ENCODE measurements at regions not wholly inside any gene's neighbourhood (a gene's known extent, or its start where the extent isn't known, plus 50 kb on each side); places are given as distances from the start of the nearest gene placed in this dataset.

DNA sequence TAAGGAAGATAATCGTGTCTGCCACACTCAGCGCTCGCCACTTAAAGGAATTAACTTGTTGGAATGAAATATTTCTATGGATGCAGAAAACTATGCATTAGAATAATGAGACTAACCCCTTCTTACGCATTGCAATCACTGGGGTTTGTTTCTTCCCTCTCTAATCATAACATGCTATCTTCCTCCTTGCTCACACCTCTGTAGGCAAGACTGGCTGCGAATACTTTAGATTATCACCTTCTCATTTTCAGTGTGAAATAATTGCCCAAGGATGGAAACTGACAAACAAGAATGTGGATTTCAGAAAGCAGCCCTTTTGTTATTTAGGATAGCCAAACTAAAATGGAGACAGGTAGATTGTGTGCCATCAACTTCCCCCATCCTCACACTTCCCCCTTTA, 349.4 kb downstream of the MID1IP1 start:
- H3K9me3 ChIP-seq (ENCODE audit: low read length), result no peaks in the 10 kb centered on the region
- H3K4me1 ChIP-seq (ENCODE audit: low read length), result no peaks in the 10 kb centered on the region
- no peaks in the 10 kb centered on the region for H3K36me3 ChIP-seq (ENCODE audit: insufficient read depth, low read length)
- no peak overlapping the region for H3K4me3 ChIP-seq (ENCODE audit: low read length)
- no peak overlapping the region for H3K4me2 ChIP-seq (ENCODE audit: low read depth, low read length, poor library complexity, severe bottlenecking)
- H3K27ac ChIP-seq (ENCODE audit: low read length), result no peak overlapping the region
- no peaks in the 10 kb centered on the region for H3K27me3 ChIP-seq (ENCODE audit: low read length)
- no peaks in the 10 kb centered on the region for H3K9me2 ChIP-seq (replicated peaks; ENCODE audit: insufficient read depth, low read length)
- no peak overlapping the region for H2AFZ ChIP-seq (ENCODE audit: low read length)
- DNase-seq, result no peak
- no peak overlapping the region for H3K9ac ChIP-seq (ENCODE audit: low read length)
- H3K79me2 ChIP-seq (ENCODE audit: low read length), result no peaks in the 10 kb centered on the region
- no peaks in the 10 kb centered on the region for H4K20me1 ChIP-seq (ENCODE audit: insufficient read depth, low read depth, low read length)

DNA sequence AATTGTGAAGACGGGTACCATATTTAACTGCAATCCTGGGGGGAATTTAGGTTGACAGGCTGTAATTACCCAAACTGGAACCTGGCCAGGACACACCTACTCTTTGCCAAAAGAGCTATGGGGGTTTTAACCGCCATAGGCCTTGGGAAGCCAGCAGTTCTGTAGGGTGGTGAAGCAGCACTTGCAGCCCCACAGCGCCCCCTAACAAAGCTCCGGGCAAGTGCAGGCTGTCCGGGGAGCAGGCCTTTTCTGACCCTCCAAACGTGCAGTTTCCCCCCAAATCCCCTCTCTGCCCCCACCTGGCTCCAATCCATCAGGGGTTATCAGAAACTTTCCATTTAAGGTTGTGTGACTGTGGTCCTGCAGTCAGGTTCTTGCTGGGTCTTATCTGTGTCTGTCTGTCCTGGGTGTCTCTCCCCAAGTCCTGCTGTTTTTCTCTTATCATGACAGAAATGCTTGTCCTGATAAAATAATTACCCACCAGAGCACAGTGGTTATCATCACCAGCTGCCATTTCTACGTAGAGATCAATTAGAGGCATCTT, 350.9 kb downstream of the MID1IP1 start:
- no peaks in the 10 kb centered on the region for H3K9me2 ChIP-seq (replicated peaks; ENCODE audit: insufficient read depth, low read length)
- no peaks in the 10 kb centered on the region for H3K4me1 ChIP-seq (ENCODE audit: low read length)
- no peak overlapping the region for H3K4me3 ChIP-seq (ENCODE audit: low read length)
- H3K9ac ChIP-seq (ENCODE audit: low read length), result no peak overlapping the region
- H3K27ac ChIP-seq (ENCODE audit: low read length), result no peak overlapping the region
- H3K4me2 ChIP-seq (ENCODE audit: low read depth, low read length, poor library complexity, severe bottlenecking), result no peak overlapping the region
- no peaks in the 10 kb centered on the region for H3K79me2 ChIP-seq (ENCODE audit: low read length)
- H3K9me3 ChIP-seq (ENCODE audit: low read length), result no peaks in the 10 kb centered on the region
- H4K20me1 ChIP-seq (ENCODE audit: insufficient read depth, low read depth, low read length), result no peaks in the 10 kb centered on the region
- H3K36me3 ChIP-seq (ENCODE audit: insufficient read depth, low read length), result no peaks in the 10 kb centered on the region
- DNase-seq, result peak; percentile 80
- H2AFZ ChIP-seq (ENCODE audit: low read length), result no peak overlapping the region
- no peaks in the 10 kb centered on the region for H3K27me3 ChIP-seq (ENCODE audit: low read length)

DNA sequence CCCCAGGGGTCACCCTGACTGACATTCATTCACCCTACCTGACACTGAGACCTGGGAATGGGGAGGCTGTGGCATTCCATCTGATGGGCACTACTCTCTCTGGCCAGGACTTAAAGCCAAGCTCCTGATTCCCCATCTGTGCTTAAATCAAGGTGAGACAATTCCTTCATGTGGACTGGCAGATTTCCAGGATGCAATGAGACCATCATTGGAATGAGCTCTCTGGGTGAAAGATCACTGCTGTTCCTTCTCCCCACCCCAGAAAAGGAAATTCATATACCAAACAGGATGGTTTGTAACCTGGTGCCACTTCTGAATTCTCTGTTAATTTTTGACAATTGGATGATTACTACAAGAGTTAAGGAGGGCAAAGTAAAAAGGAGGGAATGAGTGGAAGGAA, 354.8 kb downstream of the MID1IP1 start:
- Histone ChIP-seq H3K27ac (ENCODE audit: low read length) (no peak overlapping the region), H3K9me2 (replicated peaks; ENCODE audit: insufficient read depth, low read length) (no peaks in the 10 kb centered on the region), H2AFZ (ENCODE audit: low read length) (no peak overlapping the region), H3K79me2 (ENCODE audit: low read length) (no peaks in the 10 kb centered on the region), H3K4me3 (ENCODE audit: low read length) (no peak overlapping the region), H3K36me3 (ENCODE audit: insufficient read depth, low read length) (no peaks in the 10 kb centered on the region), H3K27me3 (ENCODE audit: low read length) (no peaks in the 10 kb centered on the region), H3K9ac (ENCODE audit: low read length) (no peak overlapping the region), H3K4me2 (ENCODE audit: low read depth, low read length, poor library complexity, severe bottlenecking) (no peak overlapping the region), H3K4me1 (ENCODE audit: low read length) (no peaks in the 10 kb centered on the region), H4K20me1 (ENCODE audit: insufficient read depth, low read depth, low read length) (no peaks in the 10 kb centered on the region), H3K9me3 (ENCODE audit: low read length) (no peaks in the 10 kb centered on the region)
- no peak for DNase-seq

DNA sequence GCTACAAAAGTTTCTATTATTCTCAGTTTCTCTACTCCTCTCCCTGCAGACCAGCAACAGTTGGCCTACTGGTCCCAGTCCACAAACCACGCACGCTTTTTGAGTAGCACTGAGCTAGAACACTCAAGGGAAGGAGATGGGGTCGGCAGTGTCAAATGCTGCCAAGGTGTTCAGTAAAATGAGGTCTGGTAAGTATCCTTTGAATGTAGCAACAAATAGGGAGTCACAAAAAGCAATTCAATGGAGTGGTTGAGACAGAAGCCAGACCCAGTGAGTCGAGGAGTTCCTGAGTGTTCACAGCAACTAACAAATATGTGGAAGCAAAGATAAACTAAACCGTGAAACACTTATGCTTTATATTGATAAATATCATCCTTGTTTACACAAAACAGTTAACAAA, 355.7 kb downstream of the MID1IP1 start:
- H2AFZ ChIP-seq (ENCODE audit: low read length), result no peak overlapping the region
- H3K27ac ChIP-seq (ENCODE audit: low read length), result no peak overlapping the region
- H3K27me3 ChIP-seq (ENCODE audit: low read length), result no peaks in the 10 kb centered on the region
- H3K9me2 ChIP-seq (replicated peaks; ENCODE audit: insufficient read depth, low read length), result no peaks in the 10 kb centered on the region
- no peak overlapping the region for H3K9ac ChIP-seq (ENCODE audit: low read length)
- H3K4me1 ChIP-seq (ENCODE audit: low read length), result no peaks in the 10 kb centered on the region
- H4K20me1 ChIP-seq (ENCODE audit: insufficient read depth, low read depth, low read length), result no peaks in the 10 kb centered on the region
- H3K9me3 ChIP-seq (ENCODE audit: low read length), result no peaks in the 10 kb centered on the region
- no peaks in the 10 kb centered on the region for H3K36me3 ChIP-seq (ENCODE audit: insufficient read depth, low read length)
- H3K79me2 ChIP-seq (ENCODE audit: low read length), result no peaks in the 10 kb centered on the region
- no peak for DNase-seq
- H3K4me3 ChIP-seq (ENCODE audit: low read length), result no peak overlapping the region
- no peak overlapping the region for H3K4me2 ChIP-seq (ENCODE audit: low read depth, low read length, poor library complexity, severe bottlenecking)

DNA sequence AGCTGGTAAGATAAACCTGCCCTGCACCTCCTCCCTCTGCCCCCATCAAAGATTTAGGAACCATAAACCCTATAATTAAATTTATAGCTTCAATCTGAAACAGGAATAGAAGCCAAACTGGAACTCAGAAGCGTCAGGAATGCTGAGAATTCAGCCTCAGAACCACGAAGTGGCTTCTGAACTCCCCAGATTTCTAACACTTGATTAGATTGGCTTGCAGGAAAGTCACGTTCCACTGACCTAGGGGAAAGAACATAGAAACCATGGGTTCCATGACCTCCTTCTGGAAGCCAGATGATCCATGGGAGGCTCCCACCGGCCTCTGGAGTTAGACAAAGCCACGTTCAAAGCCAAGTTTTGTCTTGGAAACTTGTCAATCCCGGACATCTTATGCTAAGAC, 356.5 kb downstream of the MID1IP1 start:
- H3K36me3 ChIP-seq (ENCODE audit: insufficient read depth, low read length), result no peaks in the 10 kb centered on the region
- H3K79me2 ChIP-seq (ENCODE audit: low read length), result no peaks in the 10 kb centered on the region
- H3K9me3 ChIP-seq (ENCODE audit: low read length), result no peaks in the 10 kb centered on the region
- H4K20me1 ChIP-seq (ENCODE audit: insufficient read depth, low read depth, low read length), result no peaks in the 10 kb centered on the region
- DNase-seq, result no peak
- H3K4me3 ChIP-seq (ENCODE audit: low read length), result no peak overlapping the region
- H3K27ac ChIP-seq (ENCODE audit: low read length), result no peak overlapping the region
- H3K4me2 ChIP-seq (ENCODE audit: low read depth, low read length, poor library complexity, severe bottlenecking), result no peak overlapping the region
- H3K27me3 ChIP-seq (ENCODE audit: low read length), result no peaks in the 10 kb centered on the region
- H3K9ac ChIP-seq (ENCODE audit: low read length), result no peak overlapping the region
- H3K4me1 ChIP-seq (ENCODE audit: low read length), result no peaks in the 10 kb centered on the region
- H3K9me2 ChIP-seq (replicated peaks; ENCODE audit: insufficient read depth, low read length), result no peaks in the 10 kb centered on the region
- no peak overlapping the region for H2AFZ ChIP-seq (ENCODE audit: low read length)

DNA sequence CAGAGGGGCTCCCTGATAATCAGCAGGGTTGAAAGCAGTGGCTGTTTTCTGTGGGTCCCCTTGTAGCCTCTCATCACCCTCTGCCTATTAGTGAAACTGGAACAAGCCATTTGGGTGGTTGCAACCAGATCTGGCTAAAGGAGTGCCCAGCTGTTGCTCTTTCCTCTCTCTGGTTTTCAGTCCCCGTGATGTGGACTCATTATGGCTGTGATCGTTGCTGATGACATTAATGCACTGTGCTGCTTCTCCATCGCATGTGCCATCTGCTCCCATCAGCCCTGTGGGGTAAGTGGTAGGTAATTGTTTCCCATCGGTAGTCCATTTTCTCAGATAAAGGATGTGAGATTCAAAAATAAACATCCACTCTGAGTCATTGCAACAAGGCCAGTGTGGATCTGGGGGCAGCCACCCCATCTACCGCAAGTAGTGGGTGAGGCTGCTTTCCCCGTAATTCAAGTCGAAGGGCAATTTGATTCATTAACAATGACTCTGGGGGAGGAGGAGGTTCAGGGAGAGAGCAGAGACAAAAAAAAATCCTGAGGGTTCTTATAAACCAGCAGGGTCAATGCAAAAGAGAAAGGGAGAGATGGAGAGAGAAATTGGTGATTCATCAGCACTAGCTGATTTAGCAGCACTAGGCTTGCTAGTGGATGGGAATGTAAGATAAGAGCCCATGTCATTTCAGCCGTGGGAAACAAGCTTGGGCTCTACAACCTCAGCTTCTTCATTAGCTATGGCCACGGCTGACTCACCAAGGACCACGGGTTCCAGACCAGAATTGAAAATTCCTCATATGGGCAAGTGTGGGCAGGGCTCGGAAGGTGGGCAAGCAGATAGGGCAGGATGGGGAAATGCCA, 357.8 kb downstream of the MID1IP1 start:
- H3K9ac ChIP-seq (ENCODE audit: low read length), result no peak overlapping the region
- H3K4me2 ChIP-seq (ENCODE audit: low read depth, low read length, poor library complexity, severe bottlenecking), result no peak overlapping the region
- H3K9me3 ChIP-seq (ENCODE audit: low read length), result no peaks in the 10 kb centered on the region
- H3K4me1 ChIP-seq (ENCODE audit: low read length), result no peaks in the 10 kb centered on the region
- no peaks in the 10 kb centered on the region for H4K20me1 ChIP-seq (ENCODE audit: insufficient read depth, low read depth, low read length)
- no peak overlapping the region for H2AFZ ChIP-seq (ENCODE audit: low read length)
- H3K27me3 ChIP-seq (ENCODE audit: low read length), result no peaks in the 10 kb centered on the region
- H3K9me2 ChIP-seq (replicated peaks; ENCODE audit: insufficient read depth, low read length), result no peaks in the 10 kb centered on the region
- no peak overlapping the region for H3K27ac ChIP-seq (ENCODE audit: low read length)
- no peaks in the 10 kb centered on the region for H3K79me2 ChIP-seq (ENCODE audit: low read length)
- H3K36me3 ChIP-seq (ENCODE audit: insufficient read depth, low read length), result no peaks in the 10 kb centered on the region
- no peak overlapping the region for H3K4me3 ChIP-seq (ENCODE audit: low read length)
- no peak for DNase-seq

DNA sequence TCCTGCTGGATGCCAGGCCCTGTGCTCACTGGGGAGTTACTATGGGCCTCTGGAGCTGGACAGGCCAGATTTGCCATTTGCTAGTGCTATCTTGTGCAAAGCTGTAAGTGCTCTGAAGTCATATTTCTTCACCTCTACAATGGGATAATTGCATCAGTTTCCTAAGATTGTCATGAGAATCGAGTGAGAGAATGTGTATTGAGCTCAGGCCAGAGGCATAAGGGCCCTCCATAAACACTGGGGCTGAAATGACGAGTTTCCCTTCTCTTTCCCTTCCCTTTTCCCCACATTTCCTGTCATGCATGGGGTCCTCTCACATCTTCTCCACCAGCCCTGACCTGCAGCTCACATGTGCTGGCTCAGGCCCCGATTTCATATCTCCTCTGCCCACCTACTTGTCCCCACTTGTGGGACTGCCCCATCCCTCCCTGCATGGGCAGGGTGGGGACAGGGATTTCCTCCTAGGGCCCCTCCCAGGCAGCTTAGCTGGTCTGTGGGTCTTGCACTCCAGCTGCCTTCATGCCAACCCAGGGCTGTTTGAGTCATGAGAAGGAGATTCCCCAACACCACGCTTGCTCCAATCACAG, 358.8 kb downstream of the MID1IP1 start:
- Histone ChIP-seq H3K4me2 (ENCODE audit: low read depth, low read length, poor library complexity, severe bottlenecking) (no peak overlapping the region), H4K20me1 (ENCODE audit: insufficient read depth, low read depth, low read length) (no peaks in the 10 kb centered on the region), H3K9me3 (ENCODE audit: low read length) (no peaks in the 10 kb centered on the region), H2AFZ (ENCODE audit: low read length) (no peak overlapping the region), H3K9ac (ENCODE audit: low read length) (no peak overlapping the region), H3K27me3 (ENCODE audit: low read length) (no peaks in the 10 kb centered on the region), H3K36me3 (ENCODE audit: insufficient read depth, low read length) (no peaks in the 10 kb centered on the region), H3K4me3 (ENCODE audit: low read length) (no peak overlapping the region), H3K9me2 (replicated peaks; ENCODE audit: insufficient read depth, low read length) (no peaks in the 10 kb centered on the region), H3K79me2 (ENCODE audit: low read length) (no peaks in the 10 kb centered on the region), H3K4me1 (ENCODE audit: low read length) (no peaks in the 10 kb centered on the region), H3K27ac (ENCODE audit: low read length) (no peak overlapping the region)
- peak; percentile 23 for DNase-seq

DNA sequence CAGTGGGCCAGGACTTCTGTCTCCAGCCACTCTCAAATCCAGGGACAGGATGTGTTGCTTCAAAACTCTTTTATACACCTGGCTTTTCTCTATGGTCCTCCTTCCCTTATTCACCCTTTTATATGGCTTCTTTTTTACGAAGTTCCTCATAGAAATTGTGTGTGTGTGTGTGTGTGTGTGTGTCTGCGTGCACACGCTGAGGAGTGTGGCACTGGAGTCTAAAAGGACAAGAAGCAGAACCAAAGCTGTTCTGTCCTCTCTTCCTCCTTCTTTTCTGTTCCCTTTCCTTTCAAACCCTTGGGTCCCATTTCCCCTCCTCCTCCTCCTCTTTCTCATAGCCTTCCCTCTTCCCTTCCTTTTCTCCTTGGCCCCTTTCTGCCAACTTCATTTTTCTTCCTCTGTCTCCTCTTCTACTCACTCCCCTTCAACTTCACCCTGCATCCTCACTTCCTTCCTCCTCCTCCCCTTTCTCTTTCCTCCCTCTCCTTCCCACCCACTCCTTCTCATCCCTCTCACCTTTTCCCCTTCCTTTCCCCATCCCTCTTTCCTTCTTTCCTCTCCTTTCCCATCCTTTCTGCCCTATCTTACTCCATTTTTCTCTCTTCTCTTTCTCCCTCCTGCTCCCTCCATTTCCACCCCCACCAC, 360.5 kb downstream of the MID1IP1 start:
- H3K9me2 ChIP-seq (replicated peaks; ENCODE audit: insufficient read depth, low read length), result no peaks in the 10 kb centered on the region
- H3K4me1 ChIP-seq (ENCODE audit: low read length), result no peaks in the 10 kb centered on the region
- no peak overlapping the region for H3K27ac ChIP-seq (ENCODE audit: low read length)
- no peaks in the 10 kb centered on the region for H3K9me3 ChIP-seq (ENCODE audit: low read length)
- H2AFZ ChIP-seq (ENCODE audit: low read length), result no peak overlapping the region
- no peak overlapping the region for H3K4me3 ChIP-seq (ENCODE audit: low read length)
- H3K9ac ChIP-seq (ENCODE audit: low read length), result no peak overlapping the region
- peak; percentile 41 for DNase-seq
- H3K36me3 ChIP-seq (ENCODE audit: insufficient read depth, low read length), result no peaks in the 10 kb centered on the region
- no peaks in the 10 kb centered on the region for H3K27me3 ChIP-seq (ENCODE audit: low read length)
- H3K4me2 ChIP-seq (ENCODE audit: low read depth, low read length, poor library complexity, severe bottlenecking), result no peak overlapping the region
- H3K79me2 ChIP-seq (ENCODE audit: low read length), result no peaks in the 10 kb centered on the region
- H4K20me1 ChIP-seq (ENCODE audit: insufficient read depth, low read depth, low read length), result no peaks in the 10 kb centered on the region

Measured in Karpas-422 (cell line).